ENCODE measurements at regions not wholly inside any gene's neighbourhood (a gene's known extent, or its start where the extent isn't known, plus 50 kb on each side); places are given as distances from the start of the nearest gene placed in this dataset.

- no peak for DNase-seq (ENCODE audit: low read depth in 2 of 2)
- TF ChIP-seq, protein P1, sequence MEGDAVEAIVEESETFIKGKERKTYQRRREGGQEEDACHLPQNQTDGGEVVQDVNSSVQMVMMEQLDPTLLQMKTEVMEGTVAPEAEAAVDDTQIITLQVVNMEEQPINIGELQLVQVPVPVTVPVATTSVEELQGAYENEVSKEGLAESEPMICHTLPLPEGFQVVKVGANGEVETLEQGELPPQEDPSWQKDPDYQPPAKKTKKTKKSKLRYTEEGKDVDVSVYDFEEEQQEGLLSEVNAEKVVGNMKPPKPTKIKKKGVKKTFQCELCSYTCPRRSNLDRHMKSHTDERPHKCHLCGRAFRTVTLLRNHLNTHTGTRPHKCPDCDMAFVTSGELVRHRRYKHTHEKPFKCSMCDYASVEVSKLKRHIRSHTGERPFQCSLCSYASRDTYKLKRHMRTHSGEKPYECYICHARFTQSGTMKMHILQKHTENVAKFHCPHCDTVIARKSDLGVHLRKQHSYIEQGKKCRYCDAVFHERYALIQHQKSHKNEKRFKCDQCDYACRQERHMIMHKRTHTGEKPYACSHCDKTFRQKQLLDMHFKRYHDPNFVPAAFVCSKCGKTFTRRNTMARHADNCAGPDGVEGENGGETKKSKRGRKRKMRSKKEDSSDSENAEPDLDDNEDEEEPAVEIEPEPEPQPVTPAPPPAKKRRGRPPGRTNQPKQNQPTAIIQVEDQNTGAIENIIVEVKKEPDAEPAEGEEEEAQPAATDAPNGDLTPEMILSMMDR (IDR thresholded peaks at IDR 0.05; ENCODE audit: low read depth, low read length) = no peak
- no peak overlapping the region for H3K4me3 ChIP-seq (replicated peaks in 1 of 2; ENCODE audit: low read depth in 2 of 2, low read length in 2 of 2)
These were observed 131.8 kb upstream of the JARID2 start for GRCh38 chr6:15114061-15114460.

- no peak for DNase-seq (ENCODE audit: low read depth in 2 of 2)
- TF ChIP-seq, protein P1 (IDR thresholded peaks at IDR 0.05; ENCODE audit: low read depth, low read length) = no peak
- H3K4me3 ChIP-seq (replicated peaks in 1 of 2; ENCODE audit: low read depth in 2 of 2, low read length in 2 of 2) = no peak overlapping the region
These were observed 129.0 kb upstream of the JARID2 start for GRCh38 chr6:15116889-15117288.

GRCh38 chr6:15121443-15121842 lies 124.4 kb upstream of the JARID2 start:
- no peak for DNase-seq (ENCODE audit: low read depth in 2 of 2)
- H3K4me3 ChIP-seq (replicated peaks in 1 of 2; ENCODE audit: low read depth in 2 of 2, low read length in 2 of 2) = no peak overlapping the region
- TF ChIP-seq, protein P1 (IDR thresholded peaks at IDR 0.05; ENCODE audit: low read depth, low read length) = no peak

DNA sequence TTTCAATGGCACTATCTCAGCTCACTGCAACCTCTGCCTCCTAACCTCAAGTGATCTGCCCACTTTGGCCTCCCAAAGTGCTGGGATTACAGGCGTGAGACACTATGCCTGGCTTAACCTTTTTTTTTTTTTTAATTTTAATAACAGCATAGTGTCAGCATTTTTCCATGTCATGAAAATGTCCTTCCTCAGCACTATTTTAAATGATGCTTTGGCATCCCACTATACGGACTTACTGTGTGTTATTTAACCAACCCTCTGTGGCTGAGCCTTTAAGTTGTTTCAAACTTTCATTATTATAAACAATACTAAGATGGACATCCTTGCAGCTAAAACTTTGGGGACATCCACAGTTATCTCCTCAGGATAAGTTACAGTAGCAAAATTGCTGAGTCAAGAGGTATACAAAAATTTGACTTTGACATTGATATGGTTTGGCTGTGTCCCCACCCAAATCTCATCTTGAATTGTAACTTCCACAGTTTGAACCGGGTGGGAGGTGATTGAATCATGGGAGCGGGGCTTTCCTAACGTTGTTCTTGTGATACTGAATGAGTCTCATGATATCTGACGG lies 123.8 kb upstream of the JARID2 start:
- TF ChIP-seq, protein P1 (IDR thresholded peaks at IDR 0.05; ENCODE audit: low read depth, low read length) = no peak
- H3K4me3 ChIP-seq (replicated peaks in 1 of 2; ENCODE audit: low read depth in 2 of 2, low read length in 2 of 2) = no peak overlapping the region
- no peak for DNase-seq (ENCODE audit: low read depth in 2 of 2)

DNA sequence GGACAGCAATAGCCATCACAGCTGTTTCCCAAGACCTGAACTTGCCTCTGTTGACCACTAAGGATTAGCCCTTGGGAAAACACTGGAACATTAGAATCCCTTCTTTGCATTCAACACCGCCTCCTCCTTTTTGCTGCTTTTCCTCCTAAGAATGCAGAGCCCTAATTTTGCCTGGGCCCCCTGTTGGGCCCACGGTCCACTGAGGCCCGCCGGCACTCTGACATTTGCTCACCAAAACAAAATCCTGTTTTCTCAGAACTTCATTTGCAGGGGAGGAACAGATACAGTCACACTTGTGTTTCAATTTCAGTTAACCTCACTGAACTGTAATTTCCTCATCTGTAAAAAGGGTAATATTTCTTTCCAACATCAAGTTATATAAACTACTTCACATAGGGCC lies 116.0 kb upstream of the JARID2 start:
- DNase-seq (ENCODE audit: low read depth in 2 of 2) = no peak
- no peak overlapping the region for H3K4me3 ChIP-seq (replicated peaks in 1 of 2; ENCODE audit: low read depth in 2 of 2, low read length in 2 of 2)
- TF ChIP-seq, protein P1 (IDR thresholded peaks at IDR 0.05; ENCODE audit: low read depth, low read length) = no peak

DNA sequence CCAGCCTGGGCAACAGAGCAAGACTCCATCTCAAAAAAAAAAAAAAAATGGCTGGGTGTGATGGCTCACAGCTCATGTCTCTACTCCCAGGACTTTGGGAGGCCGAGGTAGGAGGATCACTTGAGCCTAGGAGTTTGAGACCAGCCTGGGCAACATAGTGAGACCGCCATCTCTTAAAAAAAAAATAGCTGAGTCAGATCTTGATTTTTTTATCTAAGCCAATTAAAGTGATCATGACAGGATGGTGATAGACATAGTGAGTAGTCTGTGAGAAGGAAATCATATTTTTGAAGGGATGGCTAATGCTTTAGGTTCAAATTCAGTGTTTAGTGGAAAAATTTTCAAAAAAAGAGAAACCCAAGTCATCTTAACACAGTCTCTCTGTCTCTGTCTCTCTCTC lies 114.6 kb upstream of the JARID2 start:
- H3K4me3 ChIP-seq (replicated peaks in 1 of 2; ENCODE audit: low read depth in 2 of 2, low read length in 2 of 2) = no peak overlapping the region
- DNase-seq (ENCODE audit: low read depth in 2 of 2) = no peak
- TF ChIP-seq, protein P1 (IDR thresholded peaks at IDR 0.05; ENCODE audit: low read depth, low read length) = no peak

GRCh38 chr6:15131651-15132061 lies 114.2 kb upstream of the JARID2 start:
- H3K4me3 ChIP-seq (replicated peaks in 1 of 2; ENCODE audit: low read depth in 2 of 2, low read length in 2 of 2) = no peak overlapping the region
- DNase-seq (ENCODE audit: low read depth in 2 of 2) = no peak
- TF ChIP-seq, protein P1 (IDR thresholded peaks at IDR 0.05; ENCODE audit: low read depth, low read length) = no peak
